ENCODE measurements at regions not wholly inside any gene's neighbourhood (a gene's known extent, or its start where the extent isn't known, plus 50 kb on each side); places are given as distances from the start of the nearest gene placed in this dataset.

- no peak for DNase-seq
These were observed 374.3 kb downstream of the SPRY1 start for GRCh38 chr4:123770884-123771283.

GRCh38 chr4:123776267-123776666 lies 379.7 kb downstream of the SPRY1 start:
- no peak for DNase-seq

GRCh38 chr4:123777373-123777772 lies 380.8 kb downstream of the SPRY1 start:
- DNase-seq, result no peak

GRCh38 chr4:123783151-123783790 lies 386.7 kb downstream of the SPRY1 start:
- no peak for DNase-seq

- DNase-seq, result no peak
These were observed 387.3 kb downstream of the SPRY1 start for GRCh38 chr4:123783921-123784320.

GRCh38 chr4:123784626-123785025 lies 388.0 kb downstream of the SPRY1 start:
- no peak for DNase-seq

- DNase-seq, result no peak
These were observed 388.9 kb downstream of the SPRY1 start for GRCh38 chr4:123785538-123785937.

- no peak for DNase-seq
These were observed 389.7 kb downstream of the SPRY1 start for GRCh38 chr4:123786163-123786915.

GRCh38 chr4:123786920-123787319 lies 390.3 kb downstream of the SPRY1 start:
- no peak for DNase-seq

- DNase-seq, result no peak
These were observed 391.0 kb downstream of the SPRY1 start for GRCh38 chr4:123787512-123788080.

GRCh38 chr4:123788577-123788976 lies 392.0 kb downstream of the SPRY1 start:
- DNase-seq, result no peak

GRCh38 chr4:123790681-123791080 lies 394.1 kb downstream of the SPRY1 start:
- no peak for DNase-seq

GRCh38 chr4:123802082-123802645 lies 405.6 kb downstream of the SPRY1 start:
- DNase-seq, result no peak

- no peak for DNase-seq
These were observed 406.3 kb downstream of the SPRY1 start for GRCh38 chr4:123802933-123803332.

- no peak for DNase-seq
These were observed 407.7 kb downstream of the SPRY1 start for GRCh38 chr4:123804196-123804721.

GRCh38 chr4:123806056-123806455 lies 409.5 kb downstream of the SPRY1 start:
- DNase-seq, result no peak

- no peak for DNase-seq
These were observed 410.6 kb downstream of the SPRY1 start for GRCh38 chr4:123807187-123807586.

GRCh38 chr4:123807866-123808265 lies 411.3 kb downstream of the SPRY1 start:
- DNase-seq, result no peak

GRCh38 chr4:123809864-123810263 lies 413.3 kb downstream of the SPRY1 start:
- no peak for DNase-seq

- no peak for DNase-seq
These were observed 415.4 kb downstream of the SPRY1 start for GRCh38 chr4:123812066-123812390.

GRCh38 chr4:123813901-123814300 lies 417.3 kb downstream of the SPRY1 start:
- DNase-seq, result no peak

- DNase-seq, result no peak
These were observed 419.9 kb downstream of the SPRY1 start for GRCh38 chr4:123816462-123816861.

GRCh38 chr4:123817025-123817688 lies 420.6 kb downstream of the SPRY1 start:
- DNase-seq, result no peak
